Aorta (tissue), 5 donors: ENCODE measurements at regions not wholly inside any gene's neighbourhood (a gene's known extent, or its start where the extent isn't known, plus 50 kb on each side); places are given as distances from the start of the nearest gene placed in this dataset.
A peak's percentile ranks its signal among the peaks of the same experiment; 100 is the strongest.

Experiments used
- ATAC-seq: fragments of 200-7000 bp; cut with Tn5 transposase; one replicate; pipeline ENCODE4 v1.9.1; 2022; ENCODE audit warnings: moderate library complexity; ENCODE audit not compliant: low FRiP score
- DNase-seq, 2 donors: peaks; one replicate each; pipeline ENCODE4 v3.0.0-alpha.2; 2020
- H3K27ac ChIP-seq, 2 donors: one replicate each; pipeline ENCODE4 v1.5.1; 2013; ENCODE audit warnings: low read length in 2 of 2, mild to moderate bottlenecking in 2 of 2, moderate library complexity in 2 of 2, control low read depth in 1 of 2, inconsistent platforms in 1 of 2, low read depth in 1 of 2
- H3K27me3 ChIP-seq, 2 donors: one replicate each; pipeline ENCODE4 v1.6.1; 2013; ENCODE audit warnings: control low read depth in 1 of 2, low read length in 1 of 2, mild to moderate bottlenecking in 1 of 2, moderate library complexity in 1 of 2; ENCODE audit not compliant: insufficient read depth in 2 of 2, control insufficient read depth in 1 of 2
- H3K36me3 ChIP-seq, 2 donors: one replicate each; pipeline ENCODE4 v1.6.1; 2013; ENCODE audit warnings: control low read depth in 1 of 2, low read length in 1 of 2, mild to moderate bottlenecking in 1 of 2; ENCODE audit not compliant: insufficient read depth in 2 of 2, control insufficient read depth in 1 of 2
- H3K4me1 ChIP-seq, 2 donors: one replicate each; pipeline ENCODE4 v1.6.1; 2013; ENCODE audit warnings: low read length in 2 of 2, control low read depth in 1 of 2, mild to moderate bottlenecking in 1 of 2, moderate library complexity in 1 of 2; ENCODE audit not compliant: insufficient read depth in 2 of 2, control insufficient read depth in 1 of 2
- H3K4me3 ChIP-seq, 2 donors: one replicate each; pipeline ENCODE4 v1.5.1; 2013; ENCODE audit warnings: low read length in 2 of 2, control low read depth in 1 of 2, mild to moderate bottlenecking in 1 of 2
- H3K9me3 ChIP-seq: one replicate; pipeline ENCODE4 v1.6.1; 2013; ENCODE audit warnings: mild to moderate bottlenecking, low read length; ENCODE audit not compliant: control insufficient read depth
- WGBS, 2 donors: extraction: QIAGEN DNeasy Blood & Tissue Kit; methylation state at CpG; one replicate each; pipeline ENCODE4 v1.1.7; 2013; 5-methylcytosine and 5-hydroxymethylcytosine counted together
- intact Hi-C, 2 donors: fragments of 100-400 bp; cut with DNase I; formaldehyde crosslinking; loops; one replicate each; pipeline versions ENCODE4 v1.14.2 to v1.15.0; 2022
- donor health status: healthy with polysubstance abuse.
- donor health status: Bipolar disorder and iron deficiency.
- donor health status: DM: no; HTN: no; CAD: no.
- donor health status: DM: no; HTN: no; CAD: no.
- donor health status: DM: yes; HTN: yes; CAD: no.

DNA sequence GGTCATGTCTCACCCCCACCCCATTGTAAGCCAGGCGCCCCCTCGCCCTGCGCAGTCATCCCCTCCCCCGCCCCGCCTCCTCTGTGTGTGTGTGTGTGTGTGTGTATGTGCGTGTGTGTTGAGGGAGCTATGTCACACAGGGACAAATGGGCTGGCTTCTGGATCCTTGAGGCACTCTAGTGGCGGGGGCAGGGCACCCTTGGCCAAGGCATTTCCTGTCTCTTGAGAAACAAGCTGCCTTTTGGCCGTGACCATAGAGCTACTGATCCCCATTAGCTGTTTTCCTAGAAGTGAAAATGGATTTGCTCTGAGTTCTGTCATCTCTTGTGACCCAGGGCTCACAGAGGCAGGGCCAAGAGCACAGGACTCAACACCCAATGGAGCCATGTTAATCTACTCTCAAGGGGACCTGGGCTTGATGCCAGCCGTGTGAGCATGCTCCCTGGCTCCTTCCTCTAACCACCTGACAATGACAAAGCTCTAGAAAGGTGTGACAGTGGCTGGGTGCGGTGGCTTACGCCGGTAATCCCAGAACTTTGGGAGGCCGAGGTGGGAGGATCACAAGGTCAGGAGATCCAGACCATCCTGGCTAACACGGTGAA, 162.5 kb upstream of the BCOR start:
- ATAC-seq, result no peak
- no peaks in the 10 kb centered on the region for H3K4me1 ChIP-seq

DNA sequence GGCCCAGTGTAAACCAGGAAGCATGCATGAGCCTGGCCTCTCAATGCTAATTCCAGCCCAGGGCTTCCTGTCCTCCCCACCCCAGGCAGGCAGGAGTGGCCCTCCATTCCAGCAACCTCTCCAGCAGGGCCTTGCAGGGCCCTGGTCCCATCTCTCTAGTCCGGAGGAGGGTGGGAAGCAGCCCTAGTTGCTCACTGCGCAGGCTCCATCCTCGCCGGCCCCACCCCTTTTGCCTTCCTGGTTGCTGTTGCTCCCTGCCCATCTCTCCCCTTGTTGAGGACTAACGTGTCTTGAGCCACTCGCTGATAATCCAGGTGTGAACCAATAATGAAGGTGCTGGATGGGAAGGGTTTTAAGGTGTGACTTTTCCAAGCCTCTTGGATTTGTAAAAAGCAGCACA, 161.2 kb upstream of the BCOR start:
- Histone ChIP-seq H3K4me1 (no peaks in the 10 kb centered on the region), H3K27me3 (no peaks in the 10 kb centered on the region), H3K36me3 (no peaks in the 10 kb centered on the region), H3K9me3 (no peaks in the 10 kb centered on the region), H3K27ac (no peak overlapping the region), H3K4me3 (no peak overlapping the region)
- ATAC-seq (no peak), DNase-seq (no peak)
- intact Hi-C loops, result no loop called here
- WGBS, 2 donors, result 87 to 97% methylated on average over 6 of the region's 6 CpGs

More for the DNA sequence above, 162.5 kb upstream of the BCOR start:
- WGBS, 2 donors, result 83 to 84% methylated on average over 14 of the region's 14 CpGs
- Histone ChIP-seq H3K4me3 (no peak overlapping the region), H3K9me3 (no peaks in the 10 kb centered on the region), H3K36me3 (no peaks in the 10 kb centered on the region), H3K27me3 (no peaks in the 10 kb centered on the region), H3K27ac (no peak overlapping the region)
- no peak for DNase-seq
- intact Hi-C loops, result loop anchor here in 1 of 2 donors (10.0 kb wide), 2 partner anchors 355 to 445 kb away; no protein-coding TSS in a partner anchor

- no peaks in the 10 kb centered on the region for H3K4me1 ChIP-seq
- intact Hi-C loops, result no loop called here
- no peak overlapping the region for H3K27ac ChIP-seq
- H3K4me3 ChIP-seq, result no peak overlapping the region
- H3K36me3 ChIP-seq, result no peaks in the 10 kb centered on the region
- H3K9me3 ChIP-seq, result no peaks in the 10 kb centered on the region
- ATAC-seq (no peak), DNase-seq (no peak)
- 88 to 89% methylated on average over 5 of the region's 5 CpGs for WGBS, 2 donors
- H3K27me3 ChIP-seq, result no peaks in the 10 kb centered on the region
These were observed 156.0 kb upstream of the BCOR start for GRCh38 chrX:40253771-40254170.

DNA sequence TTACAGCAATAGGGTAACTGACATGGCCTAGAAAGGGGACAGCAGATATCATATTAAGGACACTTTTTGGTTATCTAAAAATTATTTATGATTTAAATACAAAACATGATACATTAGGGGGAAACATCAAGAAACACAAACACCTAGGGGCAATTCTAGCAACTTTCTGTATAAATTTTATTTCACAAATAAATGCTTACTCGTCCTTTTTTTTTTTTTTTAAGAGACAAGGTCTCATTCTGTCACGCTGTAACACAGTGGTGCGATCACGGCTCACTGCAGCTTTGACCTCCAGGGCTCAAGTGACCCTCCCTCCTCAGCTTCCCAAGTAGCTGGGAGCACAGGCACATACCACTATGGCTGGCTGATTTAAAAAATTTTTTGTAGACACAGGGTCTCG, 151.8 kb upstream of the BCOR start:
- Histone ChIP-seq H3K27me3 (no peaks in the 10 kb centered on the region), H3K4me1 (no peaks in the 10 kb centered on the region), H3K9me3 (no peaks in the 10 kb centered on the region), H3K4me3 (no peak overlapping the region), H3K27ac (no peak overlapping the region), H3K36me3 (no peaks in the 10 kb centered on the region)
- intact Hi-C loops, result no loop called here
- ATAC-seq (no peak), DNase-seq (no peak)
- 77 to 96% methylated on average over 5 of the region's 5 CpGs for WGBS, 2 donors

DNA sequence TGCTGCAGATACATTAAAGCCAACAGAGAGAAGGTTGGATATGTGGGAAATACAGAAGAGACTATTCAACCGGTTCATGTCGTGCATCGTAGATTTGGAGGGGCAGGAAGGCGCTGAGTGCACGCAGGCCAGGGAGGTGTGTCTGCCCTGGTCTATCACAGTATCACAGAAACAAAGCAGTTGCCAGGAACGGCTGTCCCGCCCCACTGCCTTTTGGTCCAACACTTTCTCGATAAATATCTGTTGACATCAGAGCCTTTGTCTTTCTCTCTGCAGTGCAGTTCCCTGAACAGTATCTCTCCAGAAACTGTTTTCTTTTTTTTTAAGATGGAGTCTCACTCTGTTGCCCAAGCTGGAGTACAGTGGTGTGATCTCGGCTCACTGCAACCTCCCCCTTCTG, 151.1 kb upstream of the BCOR start:
- WGBS, 2 donors, result 78 to 80% methylated on average over 9 of the region's 9 CpGs
- intact Hi-C loops, result no loop called here
- H3K36me3 ChIP-seq, result no peaks in the 10 kb centered on the region
- no peaks in the 10 kb centered on the region for H3K27me3 ChIP-seq
- ATAC-seq (no peak), DNase-seq (no peak)
- H3K4me1 ChIP-seq, result no peaks in the 10 kb centered on the region
- H3K27ac ChIP-seq, result no peak overlapping the region
- no peaks in the 10 kb centered on the region for H3K9me3 ChIP-seq
- no peak overlapping the region for H3K4me3 ChIP-seq

DNA sequence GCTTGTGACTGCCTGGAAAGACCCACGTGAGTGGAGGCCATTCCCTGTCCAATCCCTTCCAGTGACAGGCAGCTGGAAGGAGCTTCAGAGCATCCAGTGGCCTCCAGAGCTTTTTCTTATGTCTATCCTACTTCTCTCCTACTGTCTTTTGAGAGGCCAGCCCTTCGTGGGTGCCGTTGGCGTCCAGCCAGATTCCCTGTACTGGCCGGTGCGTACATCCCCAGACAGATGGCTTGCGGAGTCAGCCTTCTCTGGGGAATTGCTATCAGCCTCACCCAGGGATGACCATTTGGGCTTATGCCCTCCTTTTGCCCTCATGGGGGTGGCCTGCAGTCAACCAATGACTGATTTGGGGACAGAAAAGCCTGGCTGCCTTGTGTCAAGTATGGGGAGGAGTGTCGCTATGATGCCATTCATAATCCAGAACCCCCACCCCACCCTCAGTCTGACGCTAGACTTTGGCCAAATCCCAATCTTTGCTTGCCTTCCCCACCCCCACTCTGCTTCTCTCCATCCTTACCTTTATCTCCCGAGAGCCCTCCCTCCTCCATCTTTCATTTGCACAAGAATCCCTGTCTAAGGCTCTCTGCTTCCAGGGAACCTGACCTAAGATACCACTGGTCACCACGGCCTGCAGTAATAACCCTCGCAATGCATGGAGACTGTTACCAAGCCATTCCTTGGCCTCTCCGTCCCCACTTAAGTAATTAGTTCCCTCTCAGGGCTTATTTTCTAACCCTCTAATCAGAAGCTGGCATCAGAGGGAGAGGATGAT, 150.3 kb upstream of the BCOR start:
- 63 to 68% methylated on average over 13 of the region's 13 CpGs for WGBS, 2 donors
- Histone ChIP-seq H3K9me3 (no peaks in the 10 kb centered on the region), H3K27me3 (no peaks in the 10 kb centered on the region), H3K36me3 (no peaks in the 10 kb centered on the region), H3K4me1 (no peaks in the 10 kb centered on the region), H3K27ac (no peak overlapping the region), H3K4me3 (no peak overlapping the region)
- intact Hi-C loops, result no loop called here
- DNase-seq, result no peak
- ATAC-seq, result no peak

GRCh38 chrX:40247382-40247781, 149.6 kb upstream of the BCOR start:
- Histone ChIP-seq H3K27me3 (no peaks in the 10 kb centered on the region), H3K27ac (no peak overlapping the region), H3K4me3 (no peak overlapping the region), H3K36me3 (no peaks in the 10 kb centered on the region), H3K4me1 (no peaks in the 10 kb centered on the region), H3K9me3 (no peaks in the 10 kb centered on the region)
- intact Hi-C loops, result no loop called here
- ATAC-seq (no peak), DNase-seq (no peak)
- 84 to 89% methylated on average over 1 of the region's 1 CpG for WGBS, 2 donors

- no peak overlapping the region for H3K27ac ChIP-seq
- ATAC-seq, result peak; percentile 33
- DNase-seq, result peak in 1 of 2 donors; percentile 55
- no peaks in the 10 kb centered on the region for H3K9me3 ChIP-seq
- no peak overlapping the region for H3K4me3 ChIP-seq
- WGBS, 2 donors, result 7 to 25% methylated on average over 12 of the region's 12 CpGs
- H3K4me1 ChIP-seq, result no peaks in the 10 kb centered on the region
- no peaks in the 10 kb centered on the region for H3K27me3 ChIP-seq
- H3K36me3 ChIP-seq, result no peaks in the 10 kb centered on the region
- intact Hi-C loops, result no loop called here
These were observed 147.8 kb upstream of the BCOR start for GRCh38 chrX:40245488-40246071.

- DNase-seq, result peak in 1 of 2 donors; percentile 16
- Histone ChIP-seq H3K9me3 (no peaks in the 10 kb centered on the region), H3K36me3 (no peaks in the 10 kb centered on the region), H3K4me3 (no peak overlapping the region), H3K27ac (no peak overlapping the region), H3K4me1 (no peaks in the 10 kb centered on the region), H3K27me3 (no peaks in the 10 kb centered on the region)
- 39 to 49% methylated on average over 11 of the region's 11 CpGs for WGBS, 2 donors
- ATAC-seq, result peak; percentile 8
- intact Hi-C loops, result no loop called here
These were observed 147.2 kb upstream of the BCOR start for GRCh38 chrX:40244980-40245379.
